ENCODE measurements at regions not wholly inside any gene's neighbourhood (a gene's known extent, or its start where the extent isn't known, plus 50 kb on each side); places are given as distances from the start of the nearest gene placed in this dataset.

DNA sequence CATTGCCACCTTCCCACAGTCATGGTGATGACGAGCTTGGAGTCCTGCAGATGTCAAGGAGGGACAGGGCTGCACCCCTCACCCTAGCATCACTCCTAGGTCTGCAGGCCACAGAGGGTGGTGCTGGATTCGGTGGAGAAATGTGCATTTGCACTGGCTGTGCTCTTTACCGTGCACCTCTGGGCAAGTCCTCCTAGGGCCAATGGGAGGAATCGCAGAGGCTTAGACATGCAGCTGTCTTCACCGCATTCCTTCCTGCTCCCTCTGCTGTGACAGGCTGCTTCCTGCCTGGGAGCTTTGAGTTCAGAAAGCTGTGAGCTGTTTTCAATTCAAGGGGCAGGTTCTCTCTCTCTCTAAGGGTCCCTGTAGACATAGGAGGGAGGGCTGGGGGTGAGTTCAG is 85.1 kb downstream of the EDN3 start:
- TF ChIP-seq, protein P1, sequence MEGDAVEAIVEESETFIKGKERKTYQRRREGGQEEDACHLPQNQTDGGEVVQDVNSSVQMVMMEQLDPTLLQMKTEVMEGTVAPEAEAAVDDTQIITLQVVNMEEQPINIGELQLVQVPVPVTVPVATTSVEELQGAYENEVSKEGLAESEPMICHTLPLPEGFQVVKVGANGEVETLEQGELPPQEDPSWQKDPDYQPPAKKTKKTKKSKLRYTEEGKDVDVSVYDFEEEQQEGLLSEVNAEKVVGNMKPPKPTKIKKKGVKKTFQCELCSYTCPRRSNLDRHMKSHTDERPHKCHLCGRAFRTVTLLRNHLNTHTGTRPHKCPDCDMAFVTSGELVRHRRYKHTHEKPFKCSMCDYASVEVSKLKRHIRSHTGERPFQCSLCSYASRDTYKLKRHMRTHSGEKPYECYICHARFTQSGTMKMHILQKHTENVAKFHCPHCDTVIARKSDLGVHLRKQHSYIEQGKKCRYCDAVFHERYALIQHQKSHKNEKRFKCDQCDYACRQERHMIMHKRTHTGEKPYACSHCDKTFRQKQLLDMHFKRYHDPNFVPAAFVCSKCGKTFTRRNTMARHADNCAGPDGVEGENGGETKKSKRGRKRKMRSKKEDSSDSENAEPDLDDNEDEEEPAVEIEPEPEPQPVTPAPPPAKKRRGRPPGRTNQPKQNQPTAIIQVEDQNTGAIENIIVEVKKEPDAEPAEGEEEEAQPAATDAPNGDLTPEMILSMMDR (conservative IDR thresholded peaks at IDR 0.05; ENCODE audit: low read length) = no peak
- TF ChIP-seq EZH2phosphoT487 (IDR thresholded peaks at IDR 0.05; ENCODE audit: borderline replicate concordance, low read depth, low read length) = no peak

All from OCI-LY7 (cell line).